ENCODE measurements at regions not wholly inside any gene's neighbourhood (a gene's known extent, or its start where the extent isn't known, plus 50 kb on each side); places are given as distances from the start of the nearest gene placed in this dataset.

DNA sequence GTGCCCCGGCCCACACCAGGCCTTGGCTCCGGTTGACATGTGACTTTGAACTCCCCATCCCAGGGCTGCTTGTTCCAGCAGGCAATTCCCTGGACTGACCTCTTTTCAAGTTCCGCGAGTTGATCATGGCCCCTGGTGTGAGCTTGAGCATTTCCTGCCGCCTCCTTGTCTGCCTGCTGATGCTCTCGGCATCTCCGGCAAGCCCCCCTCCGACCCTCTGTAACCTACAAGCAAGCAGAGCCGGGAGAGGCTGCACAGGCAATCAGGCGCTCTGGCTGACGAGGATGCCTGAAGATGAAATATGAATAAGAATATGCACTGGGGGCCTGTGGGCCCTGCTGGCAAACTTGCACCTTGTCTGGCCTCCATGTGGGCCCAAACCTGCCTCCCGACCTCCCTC lies 304.9 kb upstream of the MKI67 start:
- Histone ChIP-seq H3K9me3 (ENCODE audit: control insufficient read depth, insufficient read depth, low read length) (peaks cover 69% of the 10 kb centered on the region), H3K27ac (ENCODE audit: low read depth, low read length) (no peak overlapping the region), H3K27me3 (ENCODE audit: control insufficient read depth, insufficient read depth, low read length) (no peaks in the 10 kb centered on the region), H3K4me3 (ENCODE audit: low read depth, low read length) (no peak overlapping the region)
- TF ChIP-seq, protein P1, sequence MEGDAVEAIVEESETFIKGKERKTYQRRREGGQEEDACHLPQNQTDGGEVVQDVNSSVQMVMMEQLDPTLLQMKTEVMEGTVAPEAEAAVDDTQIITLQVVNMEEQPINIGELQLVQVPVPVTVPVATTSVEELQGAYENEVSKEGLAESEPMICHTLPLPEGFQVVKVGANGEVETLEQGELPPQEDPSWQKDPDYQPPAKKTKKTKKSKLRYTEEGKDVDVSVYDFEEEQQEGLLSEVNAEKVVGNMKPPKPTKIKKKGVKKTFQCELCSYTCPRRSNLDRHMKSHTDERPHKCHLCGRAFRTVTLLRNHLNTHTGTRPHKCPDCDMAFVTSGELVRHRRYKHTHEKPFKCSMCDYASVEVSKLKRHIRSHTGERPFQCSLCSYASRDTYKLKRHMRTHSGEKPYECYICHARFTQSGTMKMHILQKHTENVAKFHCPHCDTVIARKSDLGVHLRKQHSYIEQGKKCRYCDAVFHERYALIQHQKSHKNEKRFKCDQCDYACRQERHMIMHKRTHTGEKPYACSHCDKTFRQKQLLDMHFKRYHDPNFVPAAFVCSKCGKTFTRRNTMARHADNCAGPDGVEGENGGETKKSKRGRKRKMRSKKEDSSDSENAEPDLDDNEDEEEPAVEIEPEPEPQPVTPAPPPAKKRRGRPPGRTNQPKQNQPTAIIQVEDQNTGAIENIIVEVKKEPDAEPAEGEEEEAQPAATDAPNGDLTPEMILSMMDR (IDR thresholded peaks at IDR 0.05; ENCODE audit: low read depth, low read length), result no peak
- CTCF ChIA-PET, result no interaction called here
- POLR2A ChIA-PET, result no interaction called here
- DNase-seq (ENCODE audit: low read depth, low spot score), result no peak

DNA sequence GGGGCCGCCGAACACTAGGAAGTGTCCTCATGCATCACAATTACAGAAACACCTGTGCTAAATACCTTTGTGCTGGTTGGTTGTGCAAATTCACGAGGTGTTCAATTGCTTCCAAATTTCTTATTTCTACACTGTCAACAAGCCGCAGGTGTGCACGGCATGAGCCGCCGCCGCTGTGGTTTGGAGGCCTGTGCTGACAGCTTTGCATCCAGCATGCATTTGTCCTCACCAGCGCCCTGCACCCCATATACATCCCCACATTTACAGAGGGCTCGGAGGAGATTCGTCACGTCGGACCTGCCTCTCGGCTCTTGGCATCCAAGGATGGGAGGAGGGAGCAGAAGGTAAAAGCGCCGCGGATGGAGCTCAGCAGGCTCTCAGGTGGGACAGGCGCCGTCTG lies 305.3 kb upstream of the MKI67 start:
- CTCF ChIA-PET, result no interaction called here
- TF ChIP-seq, protein P1 (IDR thresholded peaks at IDR 0.05; ENCODE audit: low read depth, low read length), result no peak
- POLR2A ChIA-PET, result no interaction called here

DNA sequence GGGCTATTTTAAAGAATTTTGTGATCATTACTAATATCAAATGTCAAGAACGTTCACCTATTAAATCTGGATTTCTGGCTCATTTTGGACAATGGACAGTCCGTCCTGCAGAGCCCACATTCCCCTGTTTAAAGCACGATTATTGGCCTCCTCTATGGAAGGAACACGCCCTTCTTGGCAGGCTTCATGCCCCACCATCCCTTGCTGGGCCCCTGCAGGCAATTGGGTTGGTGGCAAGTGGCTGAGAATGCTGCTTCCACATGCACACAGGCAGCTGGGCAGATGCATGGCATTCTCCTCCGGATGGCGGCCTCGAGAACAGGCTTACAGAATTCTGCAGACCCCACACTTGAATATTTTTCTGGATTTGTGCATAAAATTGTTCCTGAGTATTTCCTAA lies 305.8 kb upstream of the MKI67 start:
- CTCF ChIA-PET, result no interaction called here
- no peak overlapping the region for H3K4me3 ChIP-seq (ENCODE audit: low read depth, low read length)
- no peak overlapping the region for H3K27ac ChIP-seq (ENCODE audit: low read depth, low read length)
- H3K9me3 ChIP-seq (ENCODE audit: control insufficient read depth, insufficient read depth, low read length), result peaks cover 64% of the 10 kb centered on the region
- POLR2A ChIA-PET, result no interaction called here
- no peaks in the 10 kb centered on the region for H3K27me3 ChIP-seq (ENCODE audit: control insufficient read depth, insufficient read depth, low read length)
- TF ChIP-seq, protein P1 (IDR thresholded peaks at IDR 0.05; ENCODE audit: low read depth, low read length), result no peak
- DNase-seq (ENCODE audit: low read depth, low spot score), result no peak

More for the DNA sequence above, 305.3 kb upstream of the MKI67 start:
- Histone ChIP-seq H3K27me3 (ENCODE audit: control insufficient read depth, insufficient read depth, low read length) (no peaks in the 10 kb centered on the region), H3K27ac (ENCODE audit: low read depth, low read length) (no peak overlapping the region), H3K9me3 (ENCODE audit: control insufficient read depth, insufficient read depth, low read length) (peaks cover 67% of the 10 kb centered on the region), H3K4me3 (ENCODE audit: low read depth, low read length) (no peak overlapping the region)
- DNase-seq (ENCODE audit: low read depth, low spot score), result no peak

DNA sequence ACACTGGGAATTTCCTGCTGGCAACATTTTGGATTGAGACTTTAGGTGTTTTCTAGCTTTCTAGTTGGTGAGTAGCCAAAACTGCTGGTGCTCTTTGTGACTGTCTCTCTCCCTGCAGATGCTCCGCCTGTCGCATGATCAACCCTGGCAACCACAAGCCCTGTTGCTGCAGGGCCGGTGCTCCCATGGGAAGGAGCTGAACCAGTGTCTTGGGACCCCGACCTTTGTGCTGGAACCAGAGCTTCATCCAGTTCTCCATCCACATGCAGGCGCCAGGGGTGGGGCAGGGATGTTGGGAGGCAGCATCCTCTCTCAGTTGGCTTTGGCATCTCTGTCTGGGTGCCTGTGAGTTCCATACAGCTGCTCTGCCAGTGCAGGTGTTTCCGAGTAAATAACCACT lies 306.2 kb upstream of the MKI67 start:
- POLR2A ChIA-PET, result no interaction called here
- DNase-seq (ENCODE audit: low read depth, low spot score), result no peak
- TF ChIP-seq, protein P1 (IDR thresholded peaks at IDR 0.05; ENCODE audit: low read depth, low read length), result no peak
- Histone ChIP-seq H3K9me3 (ENCODE audit: control insufficient read depth, insufficient read depth, low read length) (peaks cover 60% of the 10 kb centered on the region), H3K27ac (ENCODE audit: low read depth, low read length) (no peak overlapping the region), H3K27me3 (ENCODE audit: control insufficient read depth, insufficient read depth, low read length) (no peaks in the 10 kb centered on the region), H3K4me3 (ENCODE audit: low read depth, low read length) (no peak overlapping the region)
- CTCF ChIA-PET, result no interaction called here

DNA sequence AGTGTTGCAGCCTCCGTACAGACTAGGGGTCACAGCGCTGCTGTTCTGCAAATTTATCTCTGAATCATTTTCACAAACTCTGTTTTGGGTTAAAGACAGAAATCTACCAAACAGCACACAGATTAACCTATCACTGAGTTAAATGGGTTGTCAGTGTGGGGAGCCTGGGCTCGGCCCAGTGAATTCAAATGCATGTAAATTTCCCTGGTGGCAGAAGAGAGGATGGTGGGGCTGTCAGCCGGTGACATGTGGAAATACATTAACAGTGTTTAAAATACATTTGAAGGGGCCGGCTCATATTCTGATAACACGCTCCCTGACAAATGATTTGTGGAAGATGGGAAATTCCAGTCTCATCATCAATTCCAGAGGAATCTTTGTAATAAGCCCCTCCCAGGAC lies 309.6 kb upstream of the MKI67 start:
- TF ChIP-seq, protein P1 (IDR thresholded peaks at IDR 0.05; ENCODE audit: low read depth, low read length), result no peak

More for the DNA sequence above, 309.6 kb upstream of the MKI67 start:
- Histone ChIP-seq H3K27ac (ENCODE audit: low read depth, low read length) (no peak overlapping the region), H3K4me3 (ENCODE audit: low read depth, low read length) (no peak overlapping the region), H3K27me3 (ENCODE audit: control insufficient read depth, insufficient read depth, low read length) (no peaks in the 10 kb centered on the region), H3K9me3 (ENCODE audit: control insufficient read depth, insufficient read depth, low read length) (peaks cover 69% of the 10 kb centered on the region)
- CTCF ChIA-PET, result no interaction called here
- DNase-seq (ENCODE audit: low read depth, low spot score), result no peak
- POLR2A ChIA-PET, result no interaction called here
